Testis (tissue), 2 donors: ENCODE measurements at regions not wholly inside any gene's neighbourhood (a gene's known extent, or its start where the extent isn't known, plus 50 kb on each side); places are given as distances from the start of the nearest gene placed in this dataset.

Experiments used
- DNase-seq: peaks from one replicate; pipeline ENCODE4 v3.0.0-alpha.2; 2019
- H3K27ac ChIP-seq, 2 donors: fragments of 200-600 bp; sonication (generic); one replicate each; pipeline ENCODE4 v1.5.1; 2019
- H3K27me3 ChIP-seq: fragments of 200-600 bp; sonication (generic); one replicate; pipeline ENCODE4 v1.5.1; 2019
- H3K36me3 ChIP-seq: fragments of 200-600 bp; sonication (generic); one replicate; pipeline ENCODE4 v1.5.1; 2017; ENCODE audit warnings: low read depth; ENCODE audit errors: missing control alignments
- H3K4me1 ChIP-seq: fragments of 200-600 bp; sonication (generic); one replicate; pipeline ENCODE4 v1.5.1; 2019
- H3K4me3 ChIP-seq, 2 donors: fragments of 200-600 bp; sonication (generic); one replicate each; pipeline ENCODE4 v1.5.1; 2017 to 2019
- H3K9me3 ChIP-seq: fragments of 200-600 bp; sonication (generic); one replicate; pipeline ENCODE4 v1.5.1; 2017
- CTCF ChIP-seq, 3 experiments: fragments of 450-650 bp in 2 of 3; fragments of 200-600 bp in 1 of 3; sonication (generic) in 1 of 3; IDR thresholded peaks; one replicate each; pipeline ENCODE4 v1.5.1; 2016 to 2019; ENCODE audit warnings: antibody characterized with exemption in 3 of 3, mild to moderate bottlenecking in 2 of 3, moderate library complexity in 1 of 3
- POLR2A ChIP-seq: fragments of 450-650 bp; IDR thresholded peaks from one replicate; pipeline ENCODE4 v1.6.1; 2017; ENCODE audit warnings: antibody characterized with exemption, mild to moderate bottlenecking, moderate library complexity
- WGBS, 2 donors: methylation state at CpG; one replicate each; pipeline ENCODE4 v1.1.5; 2018; 5-methylcytosine and 5-hydroxymethylcytosine counted together
- intact Hi-C: fragments of 100-400 bp; cut with DNase I; formaldehyde crosslinking; loops from one replicate; pipeline ENCODE4 v1.15.1; 2023; ENCODE audit warnings: low total_unique reads

GRCh38 chr6:27684264-27685211, 211.6 kb upstream of the ZNF184 start:
- H3K27me3 ChIP-seq = no peaks in the 10 kb centered on the region
- peak; percentile 70 for DNase-seq
- no peak overlapping the region for H3K27ac ChIP-seq
- peak overlapping the region; percentile 29 for H3K4me3 ChIP-seq
- TF ChIP-seq CTCF (IDR thresholded peaks at IDR 0.05) = no peak
- TF ChIP-seq POLR2A = no peak
- intact Hi-C loops = no loop called here
- WGBS, 2 donors = 20 to 33% methylated on average over 33 to 34 of the region's 34 CpGs
- H3K36me3 ChIP-seq = no peaks in the 10 kb centered on the region
- H3K9me3 ChIP-seq = no peaks in the 10 kb centered on the region
- H3K4me1 ChIP-seq = no peaks in the 10 kb centered on the region

GRCh38 chr6:27679964-27680694, 207.2 kb upstream of the ZNF184 start:
- Histone ChIP-seq H3K27ac (no peak overlapping the region), H3K36me3 (no peaks in the 10 kb centered on the region), H3K27me3 (no peaks in the 10 kb centered on the region), H3K9me3 (no peaks in the 10 kb centered on the region), H3K4me3 (peak overlapping the region in 1 of 2 donors; percentile 33), H3K4me1 (no peaks in the 10 kb centered on the region)
- intact Hi-C loops = no loop called here
- TF ChIP-seq CTCF (IDR thresholded peaks at IDR 0.05) = no peak
- TF ChIP-seq POLR2A = no peak
- WGBS, 2 donors = 7 to 12% methylated on average over 47 of the region's 47 CpGs
- DNase-seq = no peak

GRCh38 chr6:27679308-27679963, 206.5 kb upstream of the ZNF184 start:
- 4 to 5% methylated on average over 20 to 27 of the region's 27 CpGs for WGBS, 2 donors
- no peaks in the 10 kb centered on the region for H3K4me1 ChIP-seq
- DNase-seq = no peak
- H3K4me3 ChIP-seq = peak overlapping the region in 1 of 2 donors; percentile 33
- no peaks in the 10 kb centered on the region for H3K36me3 ChIP-seq
- no peaks in the 10 kb centered on the region for H3K27me3 ChIP-seq
- TF ChIP-seq CTCF (IDR thresholded peaks at IDR 0.05) (no peak), POLR2A (no peak)
- intact Hi-C loops = no loop called here
- H3K9me3 ChIP-seq = no peaks in the 10 kb centered on the region
- no peak overlapping the region for H3K27ac ChIP-seq

GRCh38 chr6:27678469-27678868, 205.6 kb upstream of the ZNF184 start:
- intact Hi-C loops = no loop called here
- TF ChIP-seq POLR2A (no peak), CTCF (IDR thresholded peaks at IDR 0.05) (no peak)
- Histone ChIP-seq H3K4me3 (peak overlapping the region in 1 of 2 donors; percentile 33), H3K4me1 (no peaks in the 10 kb centered on the region), H3K36me3 (no peaks in the 10 kb centered on the region), H3K27ac (no peak overlapping the region), H3K27me3 (no peaks in the 10 kb centered on the region), H3K9me3 (no peaks in the 10 kb centered on the region)
- 47 to 49% methylated on average over 5 of the region's 5 CpGs for WGBS, 2 donors
- no peak for DNase-seq
